MM.1S (cell line): ENCODE measurements at regions not wholly inside any gene's neighbourhood (a gene's known extent, or its start where the extent isn't known, plus 50 kb on each side); places are given as distances from the start of the nearest gene placed in this dataset.

Experiments used
- DNase-seq: peaks from one replicate; pipeline ENCODE4 v3.0.0-alpha.2; 2015
- H2AFZ ChIP-seq: fragments of 300-600 bp; sonication (generic); 2 replicates; pipeline ENCODE4 v1.6.0; 2016; ENCODE audit warnings: antibody characterized with exemption, low read length
- H3F3A ChIP-seq: fragments of 300-600 bp; sonication (generic); 2 replicates; pipeline ENCODE4 v1.6.1; 2016; ENCODE audit warnings: mild to moderate bottlenecking, antibody characterized with exemption, low read length, moderate library complexity, mixed read lengths; ENCODE audit not compliant: insufficient read depth
- H3K27ac ChIP-seq: fragments of 300-600 bp; sonication (generic); 2 replicates; pipeline ENCODE4 v1.5.1; 2016; ENCODE audit warnings: mild to moderate bottlenecking, low read length
- H3K27me3 ChIP-seq: fragments of 300-600 bp; sonication (generic); replicated peaks from 2 replicates; pipeline ENCODE4 v1.6.0; 2016; ENCODE audit warnings: low read length; ENCODE audit not compliant: insufficient read depth
- H3K36me3 ChIP-seq: fragments of 300-600 bp; sonication (generic); replicated peaks from 2 replicates; pipeline ENCODE4 v1.6.1; 2016; ENCODE audit warnings: mild to moderate bottlenecking, low read length, mixed read lengths; ENCODE audit not compliant: insufficient read depth
- H3K4me1 ChIP-seq: fragments of 300-600 bp; sonication (generic); 2 replicates; pipeline ENCODE4 v1.6.1; 2016; ENCODE audit warnings: low read length, mixed read lengths
- H3K4me2 ChIP-seq: fragments of 300-600 bp; sonication (generic); 2 replicates; pipeline ENCODE4 v1.6.0; 2016; ENCODE audit warnings: low read depth, low read length
- H3K4me3 ChIP-seq: fragments of 300-600 bp; sonication (generic); 2 replicates; pipeline ENCODE4 v1.5.1; 2016; ENCODE audit warnings: low read length, mixed read lengths
- H3K79me2 ChIP-seq: fragments of 300-600 bp; sonication (generic); 2 replicates; pipeline ENCODE4 v1.6.1; 2016; ENCODE audit warnings: mixed run types, low read length, mixed read lengths
- H3K9ac ChIP-seq: fragments of 300-600 bp; sonication (generic); 2 replicates; pipeline ENCODE4 v1.6.1; 2016; ENCODE audit warnings: low read length, mixed read lengths
- H3K9me2 ChIP-seq: fragments of 300-600 bp; sonication (generic); replicated peaks from 2 replicates; pipeline ENCODE4 v1.6.1; 2016; ENCODE audit warnings: mild to moderate bottlenecking, low read length, mixed read lengths; ENCODE audit not compliant: insufficient read depth
- H3K9me3 ChIP-seq: fragments of 300-600 bp; sonication (generic); replicated peaks from 2 replicates; pipeline ENCODE4 v1.6.1; 2016; ENCODE audit warnings: mild to moderate bottlenecking, low read length, mixed read lengths; ENCODE audit not compliant: insufficient read depth
- H4K20me1 ChIP-seq: fragments of 300-600 bp; sonication (generic); 2 replicates; pipeline ENCODE4 v1.6.1; 2016; ENCODE audit warnings: mild to moderate bottlenecking, low read length, moderate library complexity, mixed read lengths; ENCODE audit not compliant: insufficient read depth
- EZH2 ChIP-seq: fragments of 300-600 bp; sonication (generic); optimal IDR thresholded peaks from 2 replicates; pipeline ENCODE3; 2017; ENCODE audit warnings: low read depth, mild to moderate bottlenecking, antibody characterized with exemption, low read length, mixed read lengths
- EZH2phosphoT487 ChIP-seq: fragments of 300-600 bp; sonication (generic); IDR thresholded peaks from 2 replicates; pipeline ENCODE4 v1.6.1; 2018; ENCODE audit warnings: antibody characterized with exemption, low read length
- TF ChIP-seq, protein P1 (sequence below): fragments of 300-600 bp; sonication (generic); IDR thresholded peaks from 2 replicates; pipeline ENCODE4 v1.5.1; 2016; ENCODE audit warnings: antibody characterized with exemption, low read length, mixed read lengths

DNA sequence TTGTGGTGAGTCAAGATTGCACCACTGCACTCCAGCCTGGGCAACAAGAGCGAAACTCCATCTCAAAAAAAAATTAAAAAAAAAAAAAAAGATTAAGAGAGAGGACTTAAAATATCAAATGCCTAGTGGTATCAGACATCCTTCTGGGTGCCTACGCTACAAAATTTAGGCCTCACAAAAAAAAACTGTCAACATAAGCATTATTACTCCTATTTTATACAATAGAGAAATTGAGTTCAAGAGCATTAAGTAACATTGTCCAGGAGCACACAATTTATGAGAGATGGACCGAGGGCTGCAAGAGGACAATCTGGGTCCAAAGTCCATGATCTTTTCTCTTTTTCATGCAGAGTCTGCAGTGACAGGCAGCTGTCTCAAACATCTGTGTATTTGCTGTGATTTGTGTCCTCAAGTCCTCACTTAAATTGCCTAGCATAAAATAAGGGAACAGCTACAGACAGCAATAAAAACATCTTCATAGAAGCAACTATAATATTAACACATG lies 62.4 kb downstream of the OSR1 start:
- Histone ChIP-seq H3K79me2 (no peaks in the 10 kb centered on the region), H3F3A (no peaks in the 10 kb centered on the region), H3K9me2 (no peaks in the 10 kb centered on the region), H3K4me3 (no peak overlapping the region), H2AFZ (no peak overlapping the region), H3K9ac (no peak overlapping the region), H3K4me1 (no peaks in the 10 kb centered on the region), H3K36me3 (no peaks in the 10 kb centered on the region), H3K9me3 (no peaks in the 10 kb centered on the region), H3K4me2 (no peak overlapping the region), H3K27ac (no peak overlapping the region), H3K27me3 (no peaks in the 10 kb centered on the region), H4K20me1 (no peaks in the 10 kb centered on the region)
- TF ChIP-seq EZH2phosphoT487 (no peak), EZH2 (no peak)
- TF ChIP-seq, protein P1, sequence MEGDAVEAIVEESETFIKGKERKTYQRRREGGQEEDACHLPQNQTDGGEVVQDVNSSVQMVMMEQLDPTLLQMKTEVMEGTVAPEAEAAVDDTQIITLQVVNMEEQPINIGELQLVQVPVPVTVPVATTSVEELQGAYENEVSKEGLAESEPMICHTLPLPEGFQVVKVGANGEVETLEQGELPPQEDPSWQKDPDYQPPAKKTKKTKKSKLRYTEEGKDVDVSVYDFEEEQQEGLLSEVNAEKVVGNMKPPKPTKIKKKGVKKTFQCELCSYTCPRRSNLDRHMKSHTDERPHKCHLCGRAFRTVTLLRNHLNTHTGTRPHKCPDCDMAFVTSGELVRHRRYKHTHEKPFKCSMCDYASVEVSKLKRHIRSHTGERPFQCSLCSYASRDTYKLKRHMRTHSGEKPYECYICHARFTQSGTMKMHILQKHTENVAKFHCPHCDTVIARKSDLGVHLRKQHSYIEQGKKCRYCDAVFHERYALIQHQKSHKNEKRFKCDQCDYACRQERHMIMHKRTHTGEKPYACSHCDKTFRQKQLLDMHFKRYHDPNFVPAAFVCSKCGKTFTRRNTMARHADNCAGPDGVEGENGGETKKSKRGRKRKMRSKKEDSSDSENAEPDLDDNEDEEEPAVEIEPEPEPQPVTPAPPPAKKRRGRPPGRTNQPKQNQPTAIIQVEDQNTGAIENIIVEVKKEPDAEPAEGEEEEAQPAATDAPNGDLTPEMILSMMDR, result no peak
- DNase-seq, result no peak

DNA sequence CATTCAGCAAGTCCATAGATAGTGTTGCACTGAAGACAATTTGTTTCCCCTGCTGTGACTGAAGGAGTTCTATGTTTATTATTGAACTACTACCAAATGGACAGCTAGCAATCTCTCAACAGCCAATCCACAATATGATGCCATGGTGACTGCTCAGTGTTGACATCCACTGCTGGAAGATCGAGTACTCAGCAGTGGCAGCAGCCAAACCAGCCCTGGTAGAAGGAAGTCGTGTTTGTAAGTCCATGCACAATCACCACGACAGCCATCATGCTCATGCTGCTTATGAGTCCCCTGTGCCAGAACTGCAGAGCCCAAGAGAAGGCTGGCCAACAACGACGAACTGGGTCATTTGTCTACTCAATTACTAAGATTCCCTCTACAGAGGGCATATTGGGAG lies 66.4 kb downstream of the OSR1 start:
- Histone ChIP-seq H3K4me2 (peak overlapping the region; percentile 49; the same call in 1 of the 2 replicates), H3K4me3 (peak overlapping the region; percentile 27; the same call in 1 of the 2 replicates), H3K9me2 (no peaks in the 10 kb centered on the region)

DNA sequence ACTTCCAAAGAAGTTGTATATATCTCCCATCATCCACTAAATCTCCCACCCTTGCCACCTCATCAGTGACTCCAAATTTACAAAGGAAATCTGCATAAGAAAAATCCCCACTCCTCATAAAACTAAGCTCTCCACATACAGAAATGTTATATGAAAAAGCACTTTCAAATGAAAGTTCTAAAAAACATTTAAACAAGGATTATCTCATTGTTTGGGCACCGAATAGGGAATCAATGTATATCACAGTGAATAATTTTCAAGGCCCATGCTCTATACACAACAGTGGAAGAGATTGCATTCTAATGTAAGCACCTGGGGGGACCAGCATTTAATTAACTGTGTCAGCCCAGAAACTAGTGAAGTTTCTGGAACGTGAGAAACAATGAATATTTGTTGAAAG lies 70.1 kb downstream of the OSR1 start:
- Histone ChIP-seq H3K4me1 (no peaks in the 10 kb centered on the region), H4K20me1 (no peaks in the 10 kb centered on the region), H3K79me2 (no peaks in the 10 kb centered on the region), H3K27me3 (no peaks in the 10 kb centered on the region), H2AFZ (no peak overlapping the region), H3K4me2 (no peak overlapping the region), H3F3A (no peaks in the 10 kb centered on the region), H3K9me2 (no peaks in the 10 kb centered on the region), H3K9ac (no peak overlapping the region), H3K4me3 (no peak overlapping the region), H3K27ac (no peak overlapping the region), H3K36me3 (no peaks in the 10 kb centered on the region), H3K9me3 (no peaks in the 10 kb centered on the region)
- TF ChIP-seq EZH2phosphoT487 (no peak), EZH2 (no peak)
- TF ChIP-seq, protein P1, result no peak
- DNase-seq, result no peak

More for the DNA sequence above, 66.4 kb downstream of the OSR1 start:
- no peak overlapping the region for H3K9ac ChIP-seq
- no peaks in the 10 kb centered on the region for H3F3A ChIP-seq
- H4K20me1 ChIP-seq, result no peaks in the 10 kb centered on the region
- no peaks in the 10 kb centered on the region for H3K36me3 ChIP-seq
- H3K9me3 ChIP-seq, result no peaks in the 10 kb centered on the region
- H3K27me3 ChIP-seq, result no peaks in the 10 kb centered on the region
- DNase-seq, result peak; percentile 9
- H3K4me1 ChIP-seq, result no peaks in the 10 kb centered on the region
- TF ChIP-seq, protein P1, result no peak
- TF ChIP-seq EZH2phosphoT487, result no peak
- TF ChIP-seq EZH2, result no peak
- H3K79me2 ChIP-seq, result no peaks in the 10 kb centered on the region
- H2AFZ ChIP-seq, result peak overlapping the region; percentile 35
- H3K27ac ChIP-seq, result no peak overlapping the region
